ENCODE measurements at regions not wholly inside any gene's neighbourhood (a gene's known extent, or its start where the extent isn't known, plus 50 kb on each side); places are given as distances from the start of the nearest gene placed in this dataset.

DNA sequence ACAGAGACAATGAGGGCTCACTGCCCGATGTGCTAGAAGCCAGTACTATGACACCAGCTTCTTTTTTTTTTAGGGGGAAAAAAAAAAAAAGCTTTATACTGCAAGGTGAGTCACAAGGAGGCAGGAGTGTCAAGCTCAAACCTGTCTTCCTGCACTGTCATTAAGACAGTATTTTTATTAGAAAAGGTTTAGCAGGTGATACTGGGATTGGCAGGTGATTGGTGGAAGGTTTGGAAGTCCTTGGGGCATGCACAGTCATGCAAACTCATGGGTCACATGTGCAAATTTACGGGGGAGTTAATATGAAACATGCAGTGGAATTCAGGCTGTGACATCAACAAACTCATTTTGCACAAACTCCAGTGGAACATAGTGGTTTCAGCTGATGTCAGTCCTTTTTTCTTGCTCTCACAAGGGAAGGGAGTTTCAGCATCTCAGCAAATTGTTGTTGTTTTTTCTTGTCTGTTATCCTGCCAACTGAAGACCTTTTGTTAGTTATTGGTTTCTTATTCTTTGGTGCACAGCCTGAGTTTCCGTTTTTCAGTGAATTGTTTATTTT lies 530.6 kb downstream of the ANKRD7 start:
- no peaks in the 10 kb centered on the region for H3K36me3 Mint-ChIP-seq (ENCODE audit: low read depth)
- no peaks in the 10 kb centered on the region for H3K4me1 Mint-ChIP-seq
- no peak overlapping the region for H3K4me3 Mint-ChIP-seq
- no peaks in the 10 kb centered on the region for H3K9me3 ChIP-seq (ENCODE audit: control insufficient read depth, low read length, poor library complexity, severe bottlenecking)
- no peak for DNase-seq
- ATAC-seq, result no peak
- H3K27ac Mint-ChIP-seq, result no peak overlapping the region
- no peaks in the 10 kb centered on the region for H3K27me3 Mint-ChIP-seq

DNA sequence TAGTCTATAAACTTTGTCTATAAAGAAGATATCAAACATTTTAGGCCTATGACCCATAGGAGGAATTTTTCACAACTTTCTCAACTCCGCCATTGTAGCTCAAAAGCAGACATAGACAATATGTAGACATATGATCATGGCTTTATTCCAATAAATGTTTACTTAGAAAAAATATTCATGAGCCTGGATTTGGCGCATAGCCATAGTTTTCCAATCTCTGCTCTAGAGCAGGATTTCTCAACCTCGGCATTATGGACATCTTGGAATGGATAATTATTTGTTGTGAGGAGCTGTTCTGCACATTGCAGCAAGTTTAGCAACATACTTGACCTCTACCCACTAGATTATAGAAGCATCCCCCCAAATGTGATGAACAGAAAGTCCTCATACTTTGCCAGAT lies 532.6 kb downstream of the ANKRD7 start:
- DNase-seq (no peak), ATAC-seq (no peak)
- H3K36me3 Mint-ChIP-seq (ENCODE audit: low read depth), result no peaks in the 10 kb centered on the region
- H3K27ac Mint-ChIP-seq, result no peak overlapping the region
- no peaks in the 10 kb centered on the region for H3K4me1 Mint-ChIP-seq
- H3K27me3 Mint-ChIP-seq, result no peaks in the 10 kb centered on the region
- H3K9me3 ChIP-seq (ENCODE audit: control insufficient read depth, low read length, poor library complexity, severe bottlenecking), result no peaks in the 10 kb centered on the region
- H3K4me3 Mint-ChIP-seq, result no peak overlapping the region

DNA sequence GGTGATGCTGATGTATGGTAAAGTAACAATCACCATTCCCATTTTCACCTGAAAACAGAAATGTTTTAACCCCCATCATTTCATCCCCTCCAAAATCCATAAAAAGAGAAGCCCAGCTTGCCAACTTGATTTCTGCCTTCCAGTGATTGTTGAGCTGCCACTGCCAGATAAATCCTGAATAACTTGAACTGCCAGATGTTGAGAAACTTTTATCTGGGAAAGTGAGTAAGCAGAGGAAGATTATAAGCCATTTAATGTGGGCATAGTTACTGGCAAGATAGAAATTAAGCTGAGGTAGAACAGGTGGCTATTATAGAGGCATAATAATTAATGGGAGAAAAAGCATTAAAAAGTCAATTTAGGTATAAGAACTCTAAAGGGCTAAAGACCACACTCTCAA lies 534.1 kb downstream of the ANKRD7 start:
- DNase-seq (no peak), ATAC-seq (no peak)
- Mint-ChIP-seq H3K27ac (no peak overlapping the region), H3K4me1 (no peaks in the 10 kb centered on the region), H3K4me3 (no peak overlapping the region), H3K36me3 (ENCODE audit: low read depth) (no peaks in the 10 kb centered on the region), H3K27me3 (no peaks in the 10 kb centered on the region)
- no peaks in the 10 kb centered on the region for H3K9me3 ChIP-seq (ENCODE audit: control insufficient read depth, low read length, poor library complexity, severe bottlenecking)

- Mint-ChIP-seq H3K4me1 (no peaks in the 10 kb centered on the region), H3K36me3 (ENCODE audit: low read depth) (no peaks in the 10 kb centered on the region), H3K27ac (no peak overlapping the region), H3K4me3 (no peak overlapping the region), H3K27me3 (no peaks in the 10 kb centered on the region)
- DNase-seq (no peak), ATAC-seq (no peak)
- H3K9me3 ChIP-seq (ENCODE audit: control insufficient read depth, low read length, poor library complexity, severe bottlenecking), result no peaks in the 10 kb centered on the region
These were observed 535.4 kb downstream of the ANKRD7 start for GRCh38 chr7:118759921-118760320.

DNA sequence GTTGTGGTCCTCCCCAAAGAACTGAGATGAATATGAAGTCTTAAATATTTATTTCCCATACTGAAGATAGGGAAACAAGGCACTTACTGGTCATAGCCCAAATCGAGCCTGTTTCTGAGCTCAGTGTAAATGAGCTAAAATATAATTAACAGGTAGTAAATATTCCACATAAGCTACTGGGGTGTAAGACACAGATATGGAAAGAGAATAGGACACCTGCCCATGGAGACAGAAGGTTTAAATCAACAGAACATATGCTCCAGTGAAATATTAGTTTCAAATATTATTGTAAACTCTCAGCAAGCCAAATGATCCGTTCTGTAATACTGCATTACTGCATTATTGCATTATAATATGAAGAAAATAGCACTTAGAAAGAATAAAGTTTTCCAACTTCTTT lies 537.9 kb downstream of the ANKRD7 start:
- Mint-ChIP-seq H3K27me3 (no peaks in the 10 kb centered on the region), H3K36me3 (ENCODE audit: low read depth) (no peaks in the 10 kb centered on the region), H3K4me3 (no peak overlapping the region), H3K4me1 (no peaks in the 10 kb centered on the region), H3K27ac (no peak overlapping the region)
- DNase-seq (no peak), ATAC-seq (no peak)
- H3K9me3 ChIP-seq (ENCODE audit: control insufficient read depth, low read length, poor library complexity, severe bottlenecking), result no peaks in the 10 kb centered on the region

DNA sequence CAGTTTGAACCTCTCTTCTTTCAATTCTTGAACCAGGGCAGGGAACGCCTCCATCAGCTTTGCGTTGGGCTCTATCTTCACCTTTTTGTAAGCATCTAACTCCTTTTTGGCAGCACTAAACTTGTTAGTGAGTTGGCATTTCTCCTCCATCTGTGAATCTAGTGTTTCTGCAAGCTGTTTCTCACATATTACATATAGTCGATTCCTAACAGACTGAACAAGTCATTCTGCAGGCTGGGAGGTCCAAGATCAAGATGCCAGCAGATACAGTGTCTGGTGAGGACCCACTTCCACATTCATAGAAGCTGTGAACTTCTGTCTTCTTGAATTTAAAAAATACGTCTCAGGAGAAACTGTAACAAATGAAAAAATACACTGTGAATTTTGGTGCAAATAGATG lies 539.7 kb downstream of the ANKRD7 start:
- H3K36me3 Mint-ChIP-seq (ENCODE audit: low read depth), result no peaks in the 10 kb centered on the region
- H3K9me3 ChIP-seq (ENCODE audit: control insufficient read depth, low read length, poor library complexity, severe bottlenecking), result no peaks in the 10 kb centered on the region
- DNase-seq, result no peak
- H3K27ac Mint-ChIP-seq, result no peak overlapping the region
- H3K27me3 Mint-ChIP-seq, result no peaks in the 10 kb centered on the region
- H3K4me3 Mint-ChIP-seq, result no peak overlapping the region
- ATAC-seq, result no peak
- no peaks in the 10 kb centered on the region for H3K4me1 Mint-ChIP-seq

- DNase-seq (no peak), ATAC-seq (no peak)
- no peaks in the 10 kb centered on the region for H3K36me3 Mint-ChIP-seq (ENCODE audit: low read depth)
- H3K9me3 ChIP-seq (ENCODE audit: control insufficient read depth, low read length, poor library complexity, severe bottlenecking), result no peaks in the 10 kb centered on the region
- H3K27ac Mint-ChIP-seq, result no peak overlapping the region
- H3K4me1 Mint-ChIP-seq, result no peaks in the 10 kb centered on the region
- H3K4me3 Mint-ChIP-seq, result no peak overlapping the region
- no peaks in the 10 kb centered on the region for H3K27me3 Mint-ChIP-seq
These were observed 547.2 kb downstream of the ANKRD7 start for GRCh38 chr7:118771672-118772071.

GRCh38 chr7:118777308-118777707 lies 552.8 kb downstream of the ANKRD7 start:
- no peaks in the 10 kb centered on the region for H3K4me1 Mint-ChIP-seq
- H3K27ac Mint-ChIP-seq, result no peak overlapping the region

GRCh38 chr7:118792682-118793081 lies 568.2 kb downstream of the ANKRD7 start:
- no peak for ATAC-seq
- H3K27me3 Mint-ChIP-seq, result no peaks in the 10 kb centered on the region

More at GRCh38 chr7:118777308-118777707, 552.8 kb downstream of the ANKRD7 start:
- ATAC-seq (no peak), DNase-seq (no peak)
- Mint-ChIP-seq H3K27me3 (no peaks in the 10 kb centered on the region), H3K4me3 (no peak overlapping the region), H3K36me3 (ENCODE audit: low read depth) (no peaks in the 10 kb centered on the region)
- no peaks in the 10 kb centered on the region for H3K9me3 ChIP-seq (ENCODE audit: control insufficient read depth, low read length, poor library complexity, severe bottlenecking)

DNA sequence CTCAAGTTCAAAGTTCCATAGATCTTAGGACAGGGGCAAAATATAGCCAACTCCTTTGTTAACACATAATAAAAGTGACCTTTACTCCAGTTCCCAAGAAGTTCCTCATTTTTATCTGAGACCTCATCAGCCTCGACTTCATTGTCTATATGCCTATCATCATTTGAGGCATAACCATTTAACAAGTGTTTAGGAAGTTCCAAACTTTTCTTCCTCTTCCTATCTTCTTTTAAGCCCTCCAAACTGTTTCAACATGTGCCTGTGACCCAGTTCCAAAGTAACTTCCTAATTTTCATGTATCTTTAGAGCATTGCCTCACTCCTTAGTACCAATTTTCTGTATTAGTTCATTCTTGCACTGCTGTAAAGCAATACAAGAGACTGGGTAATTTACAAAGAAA lies 569.1 kb downstream of the ANKRD7 start:
- no peak for ATAC-seq
- no peak for DNase-seq
- H3K4me3 Mint-ChIP-seq, result no peak overlapping the region
- H3K27me3 Mint-ChIP-seq, result no peaks in the 10 kb centered on the region
- no peaks in the 10 kb centered on the region for H3K9me3 ChIP-seq (ENCODE audit: control insufficient read depth, low read length, poor library complexity, severe bottlenecking)
- H3K27ac Mint-ChIP-seq, result no peak overlapping the region
- H3K36me3 Mint-ChIP-seq (ENCODE audit: low read depth), result no peaks in the 10 kb centered on the region
- H3K4me1 Mint-ChIP-seq, result no peaks in the 10 kb centered on the region

More at GRCh38 chr7:118792682-118793081, 568.2 kb downstream of the ANKRD7 start:
- H3K4me1 Mint-ChIP-seq, result no peaks in the 10 kb centered on the region
- no peak overlapping the region for H3K27ac Mint-ChIP-seq
- H3K4me3 Mint-ChIP-seq, result no peak overlapping the region
- no peaks in the 10 kb centered on the region for H3K36me3 Mint-ChIP-seq (ENCODE audit: low read depth)
- no peaks in the 10 kb centered on the region for H3K9me3 ChIP-seq (ENCODE audit: control insufficient read depth, low read length, poor library complexity, severe bottlenecking)
- no peak for DNase-seq

DNA sequence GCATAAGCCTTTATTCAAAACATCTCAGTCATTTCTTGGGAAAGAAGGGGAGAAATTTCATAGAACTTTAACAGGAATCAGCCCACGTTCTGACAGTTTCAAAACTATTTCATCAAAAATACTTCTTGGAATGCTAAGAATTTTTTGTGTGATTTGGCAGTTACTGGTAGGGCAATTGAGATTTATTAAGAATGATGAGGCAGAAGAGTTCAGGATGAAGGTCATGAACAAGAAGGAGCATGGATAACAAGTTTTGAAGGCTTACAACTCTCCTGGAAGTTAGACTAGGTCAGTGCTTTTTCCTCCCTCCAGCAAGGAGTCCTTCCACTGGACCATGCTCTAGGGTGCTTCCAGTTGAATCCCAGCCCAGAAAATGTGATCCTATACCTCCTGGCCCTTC lies 569.9 kb downstream of the ANKRD7 start:
- Mint-ChIP-seq H3K27me3 (no peaks in the 10 kb centered on the region), H3K4me1 (no peaks in the 10 kb centered on the region), H3K4me3 (no peak overlapping the region), H3K27ac (no peak overlapping the region), H3K36me3 (ENCODE audit: low read depth) (no peaks in the 10 kb centered on the region)
- no peaks in the 10 kb centered on the region for H3K9me3 ChIP-seq (ENCODE audit: control insufficient read depth, low read length, poor library complexity, severe bottlenecking)
- DNase-seq, result no peak
- ATAC-seq, result no peak

GRCh38 chr7:118801366-118801765 lies 576.9 kb downstream of the ANKRD7 start:
- no peaks in the 10 kb centered on the region for H3K36me3 Mint-ChIP-seq (ENCODE audit: low read depth)
- H3K4me3 Mint-ChIP-seq, result no peak overlapping the region
- DNase-seq, result no peak
- ATAC-seq, result no peak
- H3K4me1 Mint-ChIP-seq, result no peaks in the 10 kb centered on the region
- H3K27me3 Mint-ChIP-seq, result no peaks in the 10 kb centered on the region
- H3K9me3 ChIP-seq (ENCODE audit: control insufficient read depth, low read length, poor library complexity, severe bottlenecking), result no peaks in the 10 kb centered on the region
- H3K27ac Mint-ChIP-seq, result no peak overlapping the region

DNA sequence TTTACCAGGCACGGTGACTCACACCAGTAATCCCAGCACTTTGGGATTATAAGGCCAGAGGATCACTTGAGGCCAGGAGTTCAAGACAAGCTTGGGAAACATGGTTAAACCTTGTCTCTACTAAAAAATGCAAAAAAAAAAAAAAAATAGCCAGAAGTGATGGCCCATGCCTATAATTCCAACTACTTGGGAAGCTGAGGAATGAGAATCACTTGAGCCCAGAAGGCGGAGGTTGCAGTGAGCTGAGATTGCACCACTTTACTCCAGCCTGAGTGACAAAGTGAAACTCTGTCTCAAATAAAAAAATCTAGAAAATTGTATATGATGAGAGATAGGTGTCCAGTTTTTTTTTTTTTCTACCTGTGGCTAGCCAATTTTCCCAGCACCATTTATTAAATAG lies 578.2 kb downstream of the ANKRD7 start:
- ATAC-seq (no peak), DNase-seq (no peak)
- H3K4me1 Mint-ChIP-seq, result no peaks in the 10 kb centered on the region
- no peak overlapping the region for H3K27ac Mint-ChIP-seq
- no peaks in the 10 kb centered on the region for H3K9me3 ChIP-seq (ENCODE audit: control insufficient read depth, low read length, poor library complexity, severe bottlenecking)
- no peak overlapping the region for H3K4me3 Mint-ChIP-seq
- H3K36me3 Mint-ChIP-seq (ENCODE audit: low read depth), result no peaks in the 10 kb centered on the region
- H3K27me3 Mint-ChIP-seq, result no peaks in the 10 kb centered on the region

GRCh38 chr7:118826246-118826645 lies 601.7 kb downstream of the ANKRD7 start:
- DNase-seq, result no peak
- H3K4me1 Mint-ChIP-seq, result no peaks in the 10 kb centered on the region
- no peaks in the 10 kb centered on the region for H3K36me3 Mint-ChIP-seq (ENCODE audit: low read depth)
- H3K9me3 ChIP-seq (ENCODE audit: control insufficient read depth, low read length, poor library complexity, severe bottlenecking), result no peaks in the 10 kb centered on the region
- no peaks in the 10 kb centered on the region for H3K27me3 Mint-ChIP-seq
- ATAC-seq, result no peak
- no peak overlapping the region for H3K27ac Mint-ChIP-seq
- H3K4me3 Mint-ChIP-seq, result no peak overlapping the region

Measured in T-helper 17 cell (primary cell).